22Rv1 (cell line): ENCODE measurements at regions not wholly inside any gene's neighbourhood (a gene's known extent, or its start where the extent isn't known, plus 50 kb on each side); places are given as distances from the start of the nearest gene placed in this dataset.

Experiments
- H3K27ac ChIP-seq: fragments of 450-650 bp; 2 replicates; pipeline ENCODE4 v1.5.1; 2017
- ZFX ChIP-seq: fragments of 450-650 bp; IDR thresholded peaks from 2 replicates; pipeline ENCODE4 v1.6.1; 2017; ENCODE audit warnings: antibody characterized with exemption, borderline replicate concordance
- TF ChIP-seq, protein P1 (sequence below): fragments of 450-650 bp; IDR thresholded peaks from 2 replicates; pipeline ENCODE4 v1.5.1; 2017; ENCODE audit warnings: mild to moderate bottlenecking

DNA sequence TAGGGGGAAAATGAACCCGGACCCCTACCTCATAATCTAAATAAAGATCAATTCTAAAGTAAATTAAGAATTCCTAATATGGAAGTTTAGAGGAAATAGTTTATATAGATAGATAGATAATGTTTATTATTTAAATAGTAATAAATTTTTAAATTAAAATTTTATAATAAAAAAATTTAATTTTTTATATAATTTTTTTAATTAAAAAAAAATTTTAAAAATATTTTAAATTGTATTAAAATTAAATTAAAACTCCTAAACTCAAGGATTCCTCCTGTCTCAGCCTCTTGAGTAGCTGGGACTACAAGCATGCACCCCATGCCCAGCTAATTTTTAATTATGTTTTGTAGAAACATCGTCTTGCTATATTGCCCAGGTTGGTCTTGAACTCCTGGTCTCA, 186.9 kb upstream of the VRK2 start:
- TF ChIP-seq, protein P1, sequence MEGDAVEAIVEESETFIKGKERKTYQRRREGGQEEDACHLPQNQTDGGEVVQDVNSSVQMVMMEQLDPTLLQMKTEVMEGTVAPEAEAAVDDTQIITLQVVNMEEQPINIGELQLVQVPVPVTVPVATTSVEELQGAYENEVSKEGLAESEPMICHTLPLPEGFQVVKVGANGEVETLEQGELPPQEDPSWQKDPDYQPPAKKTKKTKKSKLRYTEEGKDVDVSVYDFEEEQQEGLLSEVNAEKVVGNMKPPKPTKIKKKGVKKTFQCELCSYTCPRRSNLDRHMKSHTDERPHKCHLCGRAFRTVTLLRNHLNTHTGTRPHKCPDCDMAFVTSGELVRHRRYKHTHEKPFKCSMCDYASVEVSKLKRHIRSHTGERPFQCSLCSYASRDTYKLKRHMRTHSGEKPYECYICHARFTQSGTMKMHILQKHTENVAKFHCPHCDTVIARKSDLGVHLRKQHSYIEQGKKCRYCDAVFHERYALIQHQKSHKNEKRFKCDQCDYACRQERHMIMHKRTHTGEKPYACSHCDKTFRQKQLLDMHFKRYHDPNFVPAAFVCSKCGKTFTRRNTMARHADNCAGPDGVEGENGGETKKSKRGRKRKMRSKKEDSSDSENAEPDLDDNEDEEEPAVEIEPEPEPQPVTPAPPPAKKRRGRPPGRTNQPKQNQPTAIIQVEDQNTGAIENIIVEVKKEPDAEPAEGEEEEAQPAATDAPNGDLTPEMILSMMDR = no peak
- no peak for TF ChIP-seq ZFX

DNA sequence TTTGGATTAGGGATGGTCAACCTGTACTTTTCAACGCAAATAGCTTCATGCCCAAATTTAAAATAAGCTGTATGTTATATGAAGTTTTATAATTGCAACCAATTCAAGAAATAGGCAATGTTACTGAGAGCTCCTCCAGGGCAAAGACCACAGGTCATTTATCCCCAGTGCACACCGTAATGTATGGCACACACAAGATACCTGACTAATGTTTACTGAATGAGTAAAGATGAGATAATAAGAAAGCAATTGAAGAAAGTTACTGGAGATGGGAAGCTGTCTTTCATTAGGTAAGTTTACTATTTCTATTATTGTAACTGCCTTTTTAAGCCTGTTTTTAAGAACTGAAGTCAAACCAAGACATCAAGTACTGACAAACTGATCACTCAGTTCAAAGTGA, 184.5 kb upstream of the VRK2 start:
- TF ChIP-seq, protein P1 = no peak
- no peak overlapping the region for H3K27ac ChIP-seq

More for the DNA sequence above, 186.9 kb upstream of the VRK2 start:
- H3K27ac ChIP-seq = no peak overlapping the region

DNA sequence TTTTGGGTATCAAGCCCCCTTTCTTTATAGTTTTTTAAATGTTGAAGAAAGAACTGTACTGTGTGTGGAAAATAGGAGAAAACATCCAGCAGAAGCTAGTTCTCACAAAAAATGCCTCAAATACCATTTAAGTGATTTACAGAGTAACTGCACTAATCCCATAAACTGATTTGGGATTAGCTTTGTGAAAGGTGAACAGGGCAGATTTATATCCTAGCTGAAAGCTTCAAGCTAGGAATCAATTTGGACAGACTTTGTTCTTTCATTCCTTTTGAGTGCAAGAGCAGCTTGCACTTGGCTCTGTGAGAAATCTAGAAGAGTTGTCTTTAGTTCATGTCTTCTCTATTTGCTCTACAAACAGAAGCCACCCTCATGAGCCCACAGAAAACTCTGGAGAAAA, 183.9 kb upstream of the VRK2 start:
- H3K27ac ChIP-seq = no peak overlapping the region
- no peak for TF ChIP-seq ZFX
- TF ChIP-seq, protein P1 = no peak

DNA sequence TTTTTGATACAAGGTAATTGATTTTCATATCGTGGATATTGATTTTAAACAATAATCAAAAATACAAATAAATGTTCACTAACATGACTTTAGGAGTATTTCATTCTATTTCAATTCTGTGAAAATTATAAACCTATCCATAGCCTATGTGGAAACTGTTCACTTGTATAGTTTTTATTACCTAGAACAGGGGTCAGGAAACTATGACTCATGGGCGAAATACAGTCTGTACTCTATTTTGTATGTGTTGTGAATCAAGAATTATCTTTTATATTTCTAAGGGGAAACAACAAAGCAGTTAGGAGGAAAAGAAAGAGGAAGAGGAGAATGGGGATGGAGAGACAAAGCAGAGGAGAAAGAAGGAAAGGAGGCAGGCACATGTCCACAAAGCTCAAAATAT, 181.7 kb upstream of the VRK2 start:
- no peak overlapping the region for H3K27ac ChIP-seq

DNA sequence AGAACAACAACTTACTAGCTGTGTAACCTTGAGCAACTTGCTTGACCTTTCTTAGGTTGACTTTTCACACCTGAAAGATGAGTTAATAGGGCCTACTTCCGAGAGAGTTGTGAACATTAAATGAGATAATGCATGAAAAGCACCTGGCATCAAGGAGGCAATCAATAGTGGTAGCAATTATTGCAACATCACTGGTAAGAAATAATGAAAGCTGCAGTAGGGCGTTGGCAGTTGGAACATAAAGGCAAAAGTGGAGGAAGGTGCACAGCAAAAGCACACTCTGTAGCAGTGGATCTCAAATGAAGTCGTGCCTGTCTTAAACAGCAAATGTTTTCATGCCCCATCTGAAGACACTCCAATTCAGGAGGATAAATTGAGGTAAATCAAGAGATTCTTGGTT, 178.9 kb upstream of the VRK2 start:
- no peak overlapping the region for H3K27ac ChIP-seq
- TF ChIP-seq ZFX = no peak
- TF ChIP-seq, protein P1 = no peak

More for the DNA sequence above, 181.7 kb upstream of the VRK2 start:
- TF ChIP-seq, protein P1 = no peak
- no peak for TF ChIP-seq ZFX

DNA sequence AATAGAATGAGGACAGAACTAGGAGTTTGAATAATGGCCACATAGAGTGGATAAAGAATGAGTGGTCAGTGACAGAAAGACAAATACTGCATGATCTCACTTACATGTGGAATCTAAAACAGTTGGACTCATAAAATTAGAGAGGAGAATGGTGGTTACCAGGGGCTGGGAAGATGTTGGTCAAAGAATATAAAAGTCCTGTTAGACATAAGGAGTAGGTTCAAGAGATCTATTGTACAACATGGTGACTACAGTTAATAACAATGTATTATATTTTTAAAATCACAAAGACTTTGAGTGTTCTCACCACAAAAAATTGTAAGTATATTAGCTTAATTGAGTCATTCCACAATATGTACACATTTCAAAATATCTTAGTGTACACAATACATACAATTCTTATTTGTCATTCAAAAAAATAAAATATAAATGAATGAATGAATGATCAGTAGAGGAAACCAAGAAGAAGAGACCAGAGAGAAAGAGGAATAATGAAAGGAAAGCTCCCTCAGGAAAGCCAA, 177.9 kb upstream of the VRK2 start:
- TF ChIP-seq, protein P1 = no peak
- no peak for TF ChIP-seq ZFX
- no peak overlapping the region for H3K27ac ChIP-seq

DNA sequence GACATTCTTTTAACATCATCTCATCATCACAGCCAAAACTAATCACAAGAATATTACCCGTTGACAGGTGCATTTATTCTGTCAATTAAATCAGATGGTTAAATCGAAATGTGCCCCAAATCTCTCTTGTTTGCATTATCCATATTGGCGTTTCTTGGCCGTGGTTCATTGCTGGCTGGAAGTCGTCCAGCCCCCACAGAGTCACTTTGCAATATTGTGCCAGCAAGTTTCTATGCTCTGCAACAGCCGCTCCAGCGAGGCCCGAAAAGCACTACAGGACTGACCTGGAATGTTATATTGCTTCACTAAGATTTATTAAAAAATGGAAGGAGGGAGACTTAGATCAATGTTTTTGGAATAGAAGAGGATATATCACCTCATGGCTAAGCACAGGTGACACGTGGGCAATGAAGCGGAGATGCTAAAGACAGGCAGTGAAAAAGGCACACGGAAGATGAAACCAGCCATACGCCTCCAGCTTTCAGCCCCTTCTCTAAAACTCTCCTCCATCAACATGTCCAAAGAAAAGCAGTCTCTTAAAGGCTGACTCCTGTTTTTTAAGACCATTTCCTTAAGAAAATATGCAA, 176.8 kb upstream of the VRK2 start:
- TF ChIP-seq ZFX = no peak
- TF ChIP-seq, protein P1 = no peak
- no peak overlapping the region for H3K27ac ChIP-seq
